HEK293 (cell line): ENCODE measurements at regions not wholly inside any gene's neighbourhood (a gene's known extent, or its start where the extent isn't known, plus 50 kb on each side); places are given as distances from the start of the nearest gene placed in this dataset.

ENCODE experiments used
- CTCF ChIP-seq: fragments of 450-650 bp; formaldehyde crosslinking; IDR thresholded peaks from 2 replicates; pipeline ENCODE4 v1.5.1; 2016; ENCODE audit warnings: missing biosample characterization, missing genetic modification characterization
- PRDM1 ChIP-seq: fragments of 450-650 bp; formaldehyde crosslinking; IDR thresholded peaks from 2 replicates; pipeline ENCODE4; 2016; ENCODE audit warnings: missing biosample characterization, missing genetic modification characterization
- ZNF248 ChIP-seq: fragments of 450-650 bp; formaldehyde crosslinking; IDR thresholded peaks from 2 replicates; pipeline ENCODE4 v1.5.1; 2017; ENCODE audit warnings: missing biosample characterization, missing genetic modification characterization
- ZNF423 ChIP-seq: fragments of 450-650 bp; formaldehyde crosslinking; IDR thresholded peaks from 2 replicates; pipeline ENCODE4 v1.5.1; 2016; ENCODE audit warnings: missing biosample characterization, missing genetic modification characterization
- ZNF624 ChIP-seq: fragments of 450-650 bp; formaldehyde crosslinking; IDR thresholded peaks from 2 replicates; pipeline ENCODE4 v1.5.1; 2017; ENCODE audit warnings: missing biosample characterization, missing genetic modification characterization

GRCh38 chr10:16384021-16384420, 52.8 kb upstream of the PTER start:
- TF ChIP-seq ZNF423 (tag by site-specific recombination) (no peak), CTCF (no peak), ZNF248 (tag by site-specific recombination) (no peak), PRDM1 (tag by site-specific recombination) (no peak), ZNF624 (tag by site-specific recombination) (no peak)
